Spleen (tissue), 7 donors: ENCODE measurements at regions not wholly inside any gene's neighbourhood (a gene's known extent, or its start where the extent isn't known, plus 50 kb on each side); places are given as distances from the start of the nearest gene placed in this dataset.

Experiments used
- CTCF ChIP-seq, 11 experiments: fragments of 200-600 bp in 7 of 11; fragments of 450-650 bp in 4 of 11; sonication (generic) in 4 of 11; IDR thresholded peaks in 8 of 11; conservative IDR thresholded peaks in 3 of 11; 1 replicate in 7 of 11; 2 replicates in 4 of 11; pipeline versions ENCODE4 v1.4.0 to v1.8.0; 2016 to 2021; ENCODE audit warnings: antibody characterized with exemption in 11 of 11, inconsistent platforms in 4 of 11, mild to moderate bottlenecking in 1 of 11
- POLR2A ChIP-seq, 3 donors: fragments of 450-650 bp; IDR thresholded peaks; one replicate each; pipeline ENCODE4 v1.5.1; 2017; ENCODE audit warnings: antibody characterized with exemption in 3 of 3, mild to moderate bottlenecking in 1 of 3
- POLR2AphosphoS5 ChIP-seq, 3 donors: sonication (generic); formaldehyde crosslinking; IDR thresholded peaks; one replicate each; pipeline ENCODE4 v1.5.1; 2017; ENCODE audit warnings: antibody characterized with exemption in 3 of 3
- donor health status: DM: no; HTN: no; CAD: no; lungs with moderate emphysema.
- donor health status: DM: no; HTN: no; CAD: no.
- donor health status: DM: no; HTN: no; CAD: no.

DNA sequence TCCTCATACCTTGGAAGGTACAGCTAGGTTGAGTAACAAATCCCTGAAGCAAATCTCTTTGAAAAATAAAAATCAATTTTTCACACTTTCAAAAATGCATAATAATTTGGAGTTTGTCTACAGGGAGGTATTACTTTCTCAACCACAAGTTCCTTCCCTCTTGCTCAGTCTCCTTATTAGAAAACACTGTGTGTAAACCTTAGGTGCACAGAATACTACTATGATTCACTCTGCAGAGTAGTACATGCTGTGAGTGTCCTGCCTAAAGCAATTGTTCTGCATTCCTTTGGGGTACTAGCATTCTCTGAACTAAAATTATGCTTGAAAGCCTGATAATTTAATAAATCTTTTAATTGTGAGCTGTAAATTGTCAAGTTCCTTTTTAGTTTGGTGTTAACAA, 115.9 kb upstream of the EPHA3 start:
- TF ChIP-seq POLR2AphosphoS5 (IDR thresholded peaks at IDR 0.05): no peak
- no peak for TF ChIP-seq CTCF (IDR thresholded peaks at IDR 0.05 in 8 of 11, conservative IDR thresholded peaks at IDR 0.05 in 3 of 11)
- TF ChIP-seq POLR2A (IDR thresholded peaks at IDR 0.05): no peak
